ENCODE measurements at regions not wholly inside any gene's neighbourhood (a gene's known extent, or its start where the extent isn't known, plus 50 kb on each side); places are given as distances from the start of the nearest gene placed in this dataset.

DNA sequence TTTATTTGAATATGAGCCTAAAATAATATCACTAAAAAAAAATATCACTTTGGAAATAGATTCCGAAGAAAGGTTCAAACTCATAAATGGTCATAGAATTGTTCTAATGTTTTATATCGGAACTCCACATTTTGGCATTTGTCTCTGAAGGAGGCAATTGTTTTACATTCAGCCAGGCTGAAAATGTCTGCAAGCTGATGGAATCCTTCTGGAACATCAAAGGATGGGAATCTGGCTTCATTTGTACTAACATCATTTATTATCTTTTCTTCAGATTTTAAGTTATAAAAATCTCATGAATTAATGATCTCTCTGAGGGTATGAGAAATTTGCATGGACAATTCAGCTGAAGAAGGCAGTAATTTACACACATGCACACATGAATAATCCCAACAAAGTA lies 251.4 kb upstream of the RGMA start:
- TF ChIP-seq POLR2A (IDR thresholded peaks at IDR 0.05; ENCODE audit: low read length), result no peak
- no peak for TF ChIP-seq GATA1 (IDR thresholded peaks at IDR 0.05; ENCODE audit: low read depth, low read length)

Data from erythroblast (primary cell).